HG03280 (cell line): ENCODE measurements at regions not wholly inside any gene's neighbourhood (a gene's known extent, or its start where the extent isn't known, plus 50 kb on each side); places are given as distances from the start of the nearest gene placed in this dataset.

Source experiments
- ATAC-seq: cut with Tn5 transposase; IDR thresholded peaks from one replicate; pipeline ENCODE4 v1.9.1; 2021; ENCODE audit warnings: mild to moderate bottlenecking, moderate library complexity; ENCODE audit not compliant: unreplicated experiment

DNA sequence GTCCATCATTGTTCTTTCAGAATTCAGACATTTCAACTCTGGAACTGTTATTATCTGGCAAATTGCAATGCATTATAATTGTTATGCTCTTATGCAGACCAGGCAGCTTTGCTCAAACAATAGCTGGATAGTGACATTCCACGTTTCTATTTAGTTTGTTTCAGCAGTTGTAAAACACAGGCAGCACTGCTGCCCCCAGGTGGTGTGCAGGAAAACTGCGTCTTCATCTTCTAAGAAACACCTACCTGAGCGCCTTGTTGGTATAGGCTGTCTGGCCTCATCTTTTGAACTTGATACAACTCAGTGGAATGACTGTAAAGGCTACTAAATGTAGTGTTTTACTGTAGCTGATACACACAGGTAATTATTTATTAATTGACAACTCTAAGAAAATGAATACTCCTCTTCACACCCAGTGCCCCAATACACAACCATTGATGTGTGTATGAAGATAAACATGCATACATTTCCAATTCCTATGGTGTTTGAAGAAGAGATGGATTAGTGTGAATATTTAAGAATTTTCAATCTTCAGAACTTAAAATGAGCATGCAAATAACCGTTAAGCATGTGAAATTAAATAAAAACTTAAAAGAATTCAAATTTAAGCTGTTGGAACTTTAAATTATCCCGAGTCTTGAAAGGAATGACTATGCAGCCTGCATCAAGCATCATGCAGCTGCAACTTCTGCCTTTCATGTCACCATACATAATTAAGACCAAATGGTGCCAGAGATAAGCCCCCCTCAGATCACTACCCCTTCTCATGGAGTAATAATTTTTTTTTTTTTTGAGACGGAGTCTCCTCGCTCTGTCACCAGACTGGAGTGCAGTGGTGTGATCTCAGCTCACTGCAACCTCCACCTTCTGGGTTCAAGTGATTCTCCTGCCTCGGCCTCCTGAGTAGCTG lies 85.6 kb downstream of the CD8B2 start:
- ATAC-seq: no peak

DNA sequence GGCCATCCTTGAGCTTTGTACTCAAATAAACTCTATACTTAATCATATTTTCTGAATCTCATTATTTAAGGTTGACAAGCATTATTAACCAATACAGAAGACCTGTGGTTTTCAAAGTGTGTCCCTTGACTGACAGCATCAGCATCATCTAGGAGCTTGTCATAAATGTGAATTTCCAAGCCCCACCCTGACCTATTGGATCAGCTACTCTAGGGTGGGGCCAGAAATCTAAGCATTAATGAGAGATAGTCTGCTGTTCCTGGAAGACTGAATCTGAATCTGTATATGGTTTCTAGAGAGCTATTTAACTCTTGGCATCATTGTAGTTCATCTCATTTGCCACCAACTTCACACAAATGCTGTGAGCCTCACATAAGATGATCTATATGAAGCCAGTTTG lies 86.6 kb downstream of the CD8B2 start:
- ATAC-seq: no peak

DNA sequence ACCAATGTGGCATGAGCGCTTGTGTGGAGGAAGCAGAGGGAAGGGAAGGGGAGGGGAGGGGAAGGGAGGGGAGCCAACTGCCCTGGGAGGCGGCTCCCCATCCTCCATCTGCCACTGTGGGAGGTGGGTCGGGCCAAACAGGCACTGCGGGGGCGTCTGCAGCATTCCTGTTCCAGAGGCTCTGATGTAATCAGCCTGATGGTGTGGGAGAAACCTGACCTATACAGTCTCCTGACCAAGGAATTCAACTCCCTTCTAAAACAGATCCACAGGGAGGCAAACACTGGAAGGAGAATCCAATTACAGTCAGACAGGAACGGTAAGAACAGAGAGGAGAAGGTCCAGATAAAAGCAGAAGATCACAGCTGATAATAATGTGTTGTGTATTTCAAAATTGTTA lies 88.8 kb downstream of the CD8B2 start:
- ATAC-seq: no peak

DNA sequence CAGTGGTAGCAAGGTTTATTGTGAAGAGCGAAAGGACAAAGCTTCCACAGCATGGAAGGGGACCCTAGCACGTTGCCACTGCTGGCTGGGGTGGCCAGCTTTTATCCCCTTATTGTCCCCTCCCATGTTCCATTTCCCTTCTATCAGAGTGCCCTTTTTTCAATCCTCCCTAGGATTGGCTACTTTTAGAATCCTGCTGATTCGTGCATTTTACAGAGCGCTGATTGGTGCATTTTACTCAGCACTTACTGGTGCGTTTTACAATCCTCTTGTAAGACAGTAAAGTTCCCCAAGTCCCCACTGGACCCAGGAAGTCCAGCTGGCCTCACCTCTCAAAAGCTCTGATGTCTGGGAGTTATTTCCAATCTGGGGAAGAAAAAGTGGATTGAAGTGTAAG lies 90.1 kb downstream of the CD8B2 start:
- no peak for ATAC-seq

DNA sequence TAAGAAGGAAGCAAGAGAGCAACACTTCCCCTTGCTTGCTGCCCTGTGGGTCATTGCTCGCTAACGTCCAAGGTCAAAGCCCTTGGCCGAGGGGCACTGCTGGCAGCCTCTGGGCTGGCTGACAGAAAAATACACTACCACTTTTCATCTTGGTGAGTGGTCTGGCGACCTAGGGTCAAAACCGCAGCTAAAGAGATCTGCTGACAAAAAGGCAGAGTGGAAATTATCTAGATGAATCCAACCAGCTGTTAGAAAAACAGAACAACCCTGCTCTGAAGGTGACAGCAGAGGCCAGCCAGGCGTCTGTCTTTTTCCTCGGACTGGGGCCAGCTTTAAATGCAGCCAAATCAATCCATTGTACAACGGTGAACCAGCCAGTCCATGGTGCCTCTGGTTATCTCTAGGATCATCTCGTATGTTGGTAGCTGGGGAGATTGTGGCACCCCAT lies 92.6 kb downstream of the CD8B2 start:
- no peak for ATAC-seq

DNA sequence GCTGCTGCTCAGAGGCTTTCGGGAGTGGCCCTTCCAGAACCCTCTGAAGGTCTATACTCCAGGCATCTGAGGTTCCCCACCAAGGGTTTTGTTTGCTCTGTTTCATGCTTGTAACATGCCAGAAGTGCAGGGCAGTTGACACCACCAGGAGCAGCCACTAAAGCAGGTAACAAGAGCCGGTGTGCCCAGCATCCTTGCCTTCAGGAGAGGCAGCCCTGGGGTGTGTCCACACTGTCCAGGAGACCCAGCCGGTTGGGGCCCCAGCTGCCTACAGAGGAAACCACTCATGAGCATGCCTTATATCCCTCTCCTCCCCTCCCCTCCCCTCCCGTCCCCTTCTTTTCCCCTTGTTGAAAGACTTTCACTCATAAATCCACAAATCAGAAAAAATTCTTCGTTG lies 93.1 kb downstream of the CD8B2 start:
- ATAC-seq: no peak

DNA sequence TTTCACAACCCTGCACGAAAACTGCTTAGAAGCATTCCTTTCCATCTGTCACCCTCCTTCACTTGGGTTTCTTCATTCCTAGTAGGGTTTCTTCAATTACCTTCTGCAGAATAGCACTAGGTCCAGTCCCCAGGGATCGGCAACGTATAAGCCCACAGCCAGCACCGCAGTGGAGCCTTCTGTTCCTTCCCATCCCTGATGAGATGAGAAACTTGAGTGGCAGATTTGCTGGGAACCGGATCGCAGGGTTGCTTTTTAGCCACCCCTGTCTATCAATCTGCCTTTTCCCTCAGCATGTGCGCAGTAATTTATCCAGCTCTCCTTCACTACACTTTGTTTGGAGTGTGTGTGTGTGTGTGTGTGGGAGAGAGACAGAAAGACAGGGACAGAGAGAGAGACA lies 94.2 kb downstream of the CD8B2 start:
- no peak for ATAC-seq

DNA sequence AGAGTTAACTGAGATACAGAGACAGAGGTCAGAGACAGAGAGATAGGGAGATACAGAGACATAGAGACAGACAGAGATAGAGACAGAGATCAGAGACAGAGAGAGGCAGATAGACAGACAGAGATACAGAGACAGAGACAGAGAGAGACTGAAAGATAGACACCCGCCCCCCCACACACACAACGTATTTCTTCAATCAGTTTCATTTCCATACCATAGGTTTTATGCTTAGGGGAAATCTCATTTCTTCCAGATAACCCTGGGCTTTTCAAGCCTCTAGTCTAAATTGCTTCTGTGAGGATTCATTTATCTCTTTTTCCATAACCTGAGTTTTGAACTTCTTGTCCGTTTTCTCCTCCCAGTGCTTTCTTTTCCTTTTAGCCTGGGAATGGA lies 94.6 kb downstream of the CD8B2 start:
- ATAC-seq: no peak

DNA sequence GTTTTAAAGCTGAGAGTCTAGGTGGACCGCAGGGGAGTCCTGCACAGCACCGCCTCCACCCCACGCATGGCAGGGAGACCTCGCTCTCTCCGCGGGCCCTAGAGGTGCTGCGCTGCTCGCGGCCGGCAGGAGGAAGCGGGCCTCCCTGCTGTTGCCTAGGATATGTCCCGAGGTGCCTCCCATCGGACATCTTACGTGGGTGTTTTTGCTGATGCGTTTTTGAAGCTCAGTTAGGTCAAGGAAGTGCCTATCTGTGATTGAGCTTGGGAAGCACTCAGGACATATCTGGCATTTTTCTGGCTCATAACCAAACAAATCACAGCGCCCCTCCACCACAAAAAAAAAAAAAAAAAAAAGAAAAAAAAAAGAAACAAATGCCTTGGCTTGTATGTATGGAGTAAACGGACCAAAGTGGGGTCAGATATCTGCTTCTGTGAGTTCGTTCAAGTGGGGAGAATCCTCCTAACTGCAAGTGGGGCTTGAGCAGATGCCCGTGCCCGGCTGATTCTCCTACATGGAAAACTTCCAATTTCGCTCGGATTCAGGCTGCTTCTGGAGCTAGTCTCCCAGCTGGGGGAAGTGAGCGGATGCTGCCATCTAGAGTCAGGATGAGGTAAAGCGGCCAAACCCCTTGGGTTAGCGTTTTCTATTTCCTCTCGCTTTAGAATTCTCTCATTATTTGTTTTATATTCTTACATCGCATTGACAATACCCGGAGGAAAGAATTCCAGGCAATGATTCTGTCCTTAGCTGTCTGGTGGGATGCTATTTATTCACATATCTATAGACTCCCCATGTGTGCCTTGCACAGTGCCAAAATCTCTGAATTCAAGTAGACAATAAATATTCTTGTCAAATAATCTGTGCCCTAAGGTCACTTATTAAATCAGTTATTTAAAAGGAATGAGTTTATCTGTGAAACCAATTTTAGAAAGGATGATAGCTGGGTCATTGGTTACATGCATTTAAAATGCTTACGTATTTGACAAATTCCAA lies 95.3 kb downstream of the CD8B2 start:
- peak; percentile 87 for ATAC-seq

DNA sequence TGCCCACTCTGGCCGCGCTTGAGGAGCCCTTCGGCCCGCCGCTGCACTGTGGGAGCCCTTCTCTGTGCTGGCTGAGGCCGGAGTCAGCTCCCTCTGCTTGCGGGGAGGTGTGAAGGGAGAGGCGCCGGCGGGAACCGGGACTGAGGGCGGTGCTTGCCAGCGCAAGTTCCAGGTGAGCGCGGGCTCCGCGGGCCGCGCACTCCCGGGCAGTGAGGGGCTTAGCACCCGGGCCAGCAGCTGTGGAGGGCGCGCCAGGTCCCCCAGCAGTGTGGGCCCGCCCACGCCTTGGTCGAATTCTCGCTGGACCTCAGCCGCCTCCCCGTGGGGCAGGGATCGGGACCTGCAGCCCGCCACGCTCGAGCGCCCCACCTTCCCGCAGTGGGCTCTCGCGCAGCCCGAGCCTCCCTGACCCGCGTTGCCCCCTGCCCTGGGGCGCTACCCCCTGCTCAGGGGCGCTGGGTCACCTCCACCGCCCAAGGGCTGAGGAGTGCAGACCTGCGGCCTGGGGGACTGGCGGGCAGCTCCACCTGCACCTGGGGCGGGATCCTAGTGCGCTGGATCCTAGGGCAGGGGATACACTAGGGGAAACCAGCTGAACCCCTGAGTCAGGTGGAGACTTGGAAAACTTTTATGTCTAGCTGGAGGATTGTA lies 97.3 kb downstream of the CD8B2 start:
- ATAC-seq: no peak

DNA sequence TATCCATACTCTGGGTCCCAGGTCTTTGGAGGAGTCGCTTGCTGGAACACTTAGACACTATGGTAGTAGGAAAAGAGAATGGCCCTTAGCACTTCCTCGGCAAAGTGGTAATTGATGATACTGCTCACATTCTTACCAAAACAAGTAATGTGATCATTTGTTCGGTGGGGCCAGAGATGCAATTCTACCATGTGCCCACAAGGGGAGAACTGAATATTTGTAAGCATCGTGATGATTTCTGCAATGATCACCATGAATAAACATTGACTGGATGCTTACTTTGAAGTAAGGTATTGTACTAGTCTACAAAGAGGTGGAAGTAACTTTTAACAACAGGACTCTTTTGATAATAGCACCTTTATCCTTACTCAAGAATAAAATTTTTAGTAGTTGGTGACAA lies 109.7 kb downstream of the CD8B2 start:
- ATAC-seq: no peak

DNA sequence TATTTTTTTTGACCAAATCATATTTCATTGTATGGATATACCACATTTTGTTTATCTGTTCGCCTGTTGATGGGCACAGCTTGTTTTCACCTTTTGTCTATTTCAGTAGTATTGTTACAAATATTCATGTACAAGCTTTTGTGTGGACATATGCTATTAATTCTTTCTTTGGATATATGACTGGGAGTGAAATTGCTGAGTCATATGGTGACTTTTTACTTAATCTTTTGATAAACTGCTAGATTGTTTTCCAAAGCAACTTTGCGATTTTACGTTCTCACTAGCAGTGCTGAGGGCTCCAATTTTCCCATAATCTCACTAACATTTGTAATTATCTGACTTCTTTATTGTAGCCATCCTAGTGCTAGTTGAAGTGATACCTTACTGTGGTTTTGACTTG lies 112.4 kb downstream of the CD8B2 start:
- ATAC-seq: no peak

DNA sequence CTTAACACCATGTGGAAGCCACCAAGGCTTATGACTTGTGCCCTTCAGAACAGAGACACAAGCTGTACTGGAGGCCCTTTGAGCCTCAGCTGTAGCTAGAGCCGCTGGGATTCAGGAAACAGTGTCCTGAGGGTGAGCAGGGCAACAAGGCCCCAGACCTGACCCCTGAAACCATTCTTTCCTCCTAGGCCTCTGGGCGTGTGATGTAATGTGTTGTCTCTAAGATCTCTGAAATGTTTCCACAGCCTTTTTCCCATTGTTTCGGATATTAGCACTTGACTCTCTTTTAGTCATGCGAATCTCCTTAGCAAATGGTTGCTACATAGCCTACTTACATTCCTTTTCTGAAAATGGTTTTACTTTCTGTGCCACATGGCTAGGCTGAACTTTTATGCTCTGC lies 114.9 kb downstream of the CD8B2 start:
- ATAC-seq: no peak

DNA sequence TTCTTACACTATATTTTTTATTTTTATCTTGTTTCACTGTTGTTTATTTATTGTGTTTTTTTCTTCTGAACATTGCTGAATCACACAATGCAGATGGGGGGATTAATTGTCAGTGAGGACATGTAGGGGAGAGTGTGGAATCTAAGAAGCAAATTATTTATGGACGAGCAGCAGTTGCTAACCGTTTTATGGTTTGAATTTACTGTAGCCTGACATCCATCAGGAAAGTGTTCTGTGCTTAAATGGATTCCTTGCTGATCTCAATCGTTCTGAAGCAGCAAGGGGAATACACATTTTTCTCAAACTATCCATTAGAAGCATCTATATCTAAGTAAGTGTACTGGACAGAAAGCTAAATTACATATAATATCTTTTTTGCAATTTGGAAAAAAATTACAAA lies 119.5 kb downstream of the CD8B2 start:
- no peak for ATAC-seq

DNA sequence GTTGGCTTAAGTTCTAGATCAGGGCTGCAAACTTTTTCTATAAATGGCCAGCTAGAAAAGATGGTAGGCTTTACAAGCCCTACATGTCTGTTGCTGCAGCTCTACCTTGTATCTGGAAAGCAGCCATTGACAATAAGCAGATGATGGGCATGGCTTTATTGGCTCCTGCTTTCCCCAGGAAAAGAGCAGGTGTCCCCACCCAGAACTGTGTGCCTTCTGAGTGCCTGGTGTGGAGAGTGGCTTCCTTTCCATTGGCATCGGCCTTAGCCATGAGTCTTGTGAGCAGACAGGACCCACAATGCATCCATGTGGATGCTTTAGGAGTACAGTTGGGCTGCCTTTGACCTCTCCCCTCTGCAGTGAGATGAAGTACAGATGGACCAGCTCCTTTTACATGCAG lies 120.2 kb downstream of the CD8B2 start:
- no peak for ATAC-seq

DNA sequence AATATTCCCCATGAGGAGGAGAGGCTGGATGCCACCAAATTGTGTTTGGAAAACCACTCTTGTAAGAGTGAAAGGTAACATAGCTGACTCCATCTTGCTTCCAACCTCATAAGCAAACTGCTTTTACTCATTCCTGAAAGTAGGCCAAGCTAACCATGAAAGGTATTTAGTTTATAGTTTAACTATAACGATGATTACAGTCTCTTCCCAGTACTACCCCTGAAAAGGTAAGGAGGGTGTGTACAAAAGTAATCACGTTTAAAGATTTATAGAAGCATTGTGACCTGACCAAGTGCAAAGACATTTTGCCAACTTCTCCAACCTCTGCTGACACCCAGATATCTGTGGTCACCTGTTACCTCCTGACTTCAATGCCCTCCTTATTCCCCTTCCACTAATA lies 122.6 kb downstream of the CD8B2 start:
- ATAC-seq: no peak

DNA sequence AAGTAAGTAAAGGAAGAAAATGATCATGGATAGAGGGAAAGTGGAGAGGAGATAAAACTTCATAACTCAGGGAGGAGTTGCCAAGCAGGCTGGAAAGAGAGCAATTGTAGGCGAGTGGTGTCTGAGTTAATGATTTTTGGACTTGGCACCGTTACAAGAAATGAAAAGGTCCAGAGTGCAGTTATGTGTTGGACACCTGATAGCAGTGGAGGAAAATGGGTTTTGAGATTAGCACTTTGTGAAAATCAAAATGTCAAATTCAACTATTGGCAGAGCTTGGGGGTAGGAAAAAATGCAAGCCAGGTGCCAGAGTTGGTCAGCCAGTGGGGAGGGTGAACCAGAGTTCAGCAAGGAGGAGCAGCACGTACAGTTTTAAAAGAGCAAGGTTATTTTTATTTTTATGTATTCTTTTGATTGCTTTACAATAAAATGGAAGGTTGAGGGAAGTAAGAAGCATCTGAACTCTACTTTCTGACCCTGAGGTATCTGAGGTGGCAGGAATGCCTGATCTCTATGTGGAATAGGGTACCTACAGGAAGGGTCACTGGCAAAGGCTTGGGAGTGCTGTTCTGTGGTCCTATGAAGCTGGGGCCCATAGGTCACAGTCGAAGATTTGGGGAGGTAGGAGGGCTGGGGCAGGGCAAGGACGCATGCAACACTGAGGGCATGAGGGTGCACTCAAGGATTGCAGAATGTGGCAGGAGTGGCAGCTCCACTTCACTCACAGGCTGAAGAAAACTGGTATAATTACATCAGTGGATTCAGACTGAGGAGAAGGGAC lies 127.5 kb downstream of the CD8B2 start:
- no peak for ATAC-seq

DNA sequence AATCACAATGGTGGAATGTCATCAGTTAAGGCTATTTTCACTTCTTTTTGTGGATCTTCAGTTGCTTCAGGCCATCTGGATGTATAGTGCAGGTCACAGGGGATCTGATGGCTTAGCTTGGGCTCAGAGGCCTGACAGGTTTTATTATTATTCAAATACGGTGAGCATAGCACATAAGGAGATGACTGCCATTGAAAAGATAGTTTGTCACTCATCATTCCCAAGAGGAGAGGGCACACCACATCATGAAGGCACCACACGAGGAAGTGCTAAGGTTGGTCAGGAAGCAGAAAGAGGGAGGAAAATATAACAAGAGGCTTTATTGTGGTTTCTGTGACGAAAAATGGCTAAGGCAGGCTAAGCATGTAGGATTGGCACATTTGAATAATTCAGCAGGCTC lies 131.4 kb downstream of the CD8B2 start:
- ATAC-seq: no peak

DNA sequence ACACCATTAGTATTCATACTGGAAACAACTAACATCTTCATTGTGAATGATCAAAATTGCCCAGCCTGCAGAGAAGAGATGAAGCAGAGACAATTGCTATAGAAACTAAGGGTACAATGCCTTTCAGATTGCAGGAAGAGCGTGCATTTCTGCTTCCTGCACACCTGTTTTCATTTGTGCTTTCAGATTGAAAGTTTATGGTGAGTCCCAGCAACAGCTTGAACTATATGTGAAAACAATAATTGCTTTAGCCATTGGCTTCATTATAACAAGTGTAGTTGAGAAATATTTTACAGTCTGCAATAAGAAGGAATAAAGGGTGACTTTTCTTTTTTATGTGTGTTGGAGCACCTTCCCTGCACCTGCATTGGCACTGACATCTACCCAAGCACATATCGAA lies 136.3 kb downstream of the CD8B2 start:
- no peak for ATAC-seq

DNA sequence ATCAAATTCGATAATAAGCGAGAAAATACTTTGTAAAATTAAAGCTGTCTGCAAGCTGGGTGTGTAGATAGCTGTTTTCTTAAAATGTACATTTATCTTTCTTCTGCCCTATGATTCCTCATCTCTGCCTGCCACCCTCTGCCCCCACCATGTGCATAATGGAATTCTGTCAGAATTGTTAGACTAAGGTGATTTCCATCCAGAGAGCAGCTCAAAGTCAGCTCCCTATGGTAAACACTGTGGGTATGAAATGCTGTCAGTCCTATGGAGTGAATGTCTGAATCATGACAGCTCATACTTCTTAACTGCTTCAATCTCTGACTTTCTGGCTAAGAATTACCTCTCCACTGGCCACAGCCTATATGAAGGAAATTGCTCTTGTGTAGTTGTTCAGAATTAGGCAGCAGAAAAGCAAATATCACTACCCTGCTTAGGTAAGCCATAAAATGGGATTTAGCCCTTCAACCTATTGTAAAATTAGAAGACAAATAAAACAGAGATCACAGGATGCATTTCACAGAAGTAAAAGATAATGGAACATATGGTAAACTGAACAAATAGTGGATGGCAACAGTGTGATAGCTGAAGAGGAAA lies 137.7 kb downstream of the CD8B2 start:
- ATAC-seq: no peak
